Mesenchymal stem cell (in vitro differentiated cells and primary cell): ENCODE measurements at regions not wholly inside any gene's neighbourhood (a gene's known extent, or its start where the extent isn't known, plus 50 kb on each side); places are given as distances from the start of the nearest gene placed in this dataset.
"Not testable (repeated sequence)": the region's sequence is repeated elsewhere in the genome, so short reads cannot be mapped to it uniquely, and the experiment has no call there.

Experiments
- DNase-seq: peaks from one replicate; pipeline ENCODE4 v3.0.0-alpha.2; 2013
- H2AFZ ChIP-seq: one replicate; pipeline ENCODE4 v1.6.1; 2013; ENCODE audit warnings: low read depth, mild to moderate bottlenecking, control low read depth, inconsistent platforms, low read length, moderate library complexity
- H2AK5ac ChIP-seq: 2 replicates; pipeline ENCODE4 v1.6.1; 2013; ENCODE audit warnings: low read length, moderate library complexity, mild to moderate bottlenecking, inconsistent platforms; ENCODE audit not compliant: severe bottlenecking
- H2BK120ac ChIP-seq: one replicate; pipeline ENCODE4 v1.6.1; 2013; ENCODE audit warnings: low read depth, mild to moderate bottlenecking, inconsistent platforms, low read length, moderate library complexity
- H2BK12ac ChIP-seq, 2 experiments: one replicate each; pipeline ENCODE4 v1.6.1; 2013; ENCODE audit warnings: inconsistent platforms in 2 of 2, low read length in 2 of 2, mild to moderate bottlenecking in 2 of 2, moderate library complexity in 2 of 2, control low read depth in 1 of 2
- H2BK15ac ChIP-seq: one replicate; pipeline ENCODE4 v1.6.1; 2013; ENCODE audit warnings: mild to moderate bottlenecking, low read depth, inconsistent platforms; ENCODE audit not compliant: poor library complexity, severe bottlenecking
- H2BK5ac ChIP-seq: 2 replicates; pipeline ENCODE4 v1.6.1; 2013; ENCODE audit warnings: low read depth, mild to moderate bottlenecking, low read length, control low read depth, inconsistent platforms; ENCODE audit not compliant: poor library complexity, severe bottlenecking
- H3K14ac ChIP-seq, 2 experiments: one replicate each; pipeline ENCODE4 v1.6.1; 2013; ENCODE audit warnings: inconsistent platforms in 2 of 2, low read length in 2 of 2, control low read depth in 1 of 2, mild to moderate bottlenecking in 1 of 2, moderate library complexity in 1 of 2
- H3K18ac ChIP-seq, 2 experiments: one replicate each; pipeline ENCODE4 v1.6.1; 2013; ENCODE audit warnings: inconsistent platforms in 2 of 2, low read length in 2 of 2, control low read depth in 1 of 2, low read depth in 1 of 2, mild to moderate bottlenecking in 1 of 2
- H3K23ac ChIP-seq, 2 experiments: one replicate each; pipeline ENCODE4 v1.6.1; 2013; ENCODE audit warnings: inconsistent platforms in 2 of 2, low read length in 2 of 2, mild to moderate bottlenecking in 2 of 2, moderate library complexity in 2 of 2, control low read depth in 1 of 2
- H3K27ac ChIP-seq: 2 replicates; pipeline ENCODE4 v1.5.1; 2013; ENCODE audit warnings: mild to moderate bottlenecking, moderate library complexity, low read length, control low read depth, inconsistent platforms; ENCODE audit not compliant: poor library complexity, severe bottlenecking
- H3K27me3 ChIP-seq, 2 experiments: 2 replicates each; pipeline versions ENCODE4 v1.6.1 to v1.7.0; 2013; ENCODE audit warnings: low read length in 2 of 2, mild to moderate bottlenecking in 2 of 2, moderate library complexity in 2 of 2, control low read depth in 1 of 2, inconsistent platforms in 1 of 2; ENCODE audit not compliant: control insufficient read depth in 1 of 2, insufficient read depth in 1 of 2
- H3K36me3 ChIP-seq, 2 experiments: 2 replicates each; pipeline versions ENCODE4 v1.6.1 to v1.7.0; 2013; ENCODE audit warnings: low read length in 2 of 2, control low read depth in 1 of 2, inconsistent platforms in 1 of 2, low read depth in 1 of 2, mild to moderate bottlenecking in 1 of 2; ENCODE audit not compliant: insufficient read depth in 2 of 2, control insufficient read depth in 1 of 2
- H3K4ac ChIP-seq, 2 experiments: one replicate each; pipeline ENCODE4 v1.6.1; 2013; ENCODE audit warnings: inconsistent platforms in 2 of 2, low read length in 2 of 2, mild to moderate bottlenecking in 2 of 2, moderate library complexity in 2 of 2, control low read depth in 1 of 2, low read depth in 1 of 2
- H3K4me1 ChIP-seq: 2 replicates; pipeline ENCODE4 v1.6.1; 2013; ENCODE audit warnings: low read depth, low read length, control low read depth; ENCODE audit not compliant: control insufficient read depth, insufficient read depth
- H3K4me2 ChIP-seq: 2 replicates; pipeline ENCODE4 v1.6.1; 2013; ENCODE audit warnings: low read length, mild to moderate bottlenecking, inconsistent platforms; ENCODE audit not compliant: poor library complexity, severe bottlenecking
- H3K4me3 ChIP-seq, 2 experiments: 2 replicates each; pipeline versions ENCODE4 v1.5.1 to v1.7.0; 2013; ENCODE audit warnings: low read length in 2 of 2, mild to moderate bottlenecking in 2 of 2, control low read depth in 1 of 2, low read depth in 1 of 2; ENCODE audit not compliant: insufficient read depth in 1 of 2
- H3K79me1 ChIP-seq: replicated peaks from 2 replicates; pipeline ENCODE4 v1.6.1; 2013; ENCODE audit warnings: mild to moderate bottlenecking, control low read depth, low read length, inconsistent platforms; ENCODE audit not compliant: poor library complexity, severe bottlenecking
- H3K9ac ChIP-seq: 2 replicates; pipeline ENCODE4 v1.7.0; 2013; ENCODE audit warnings: mild to moderate bottlenecking, low read length, moderate library complexity
- H3K9me3 ChIP-seq: 2 replicates; pipeline ENCODE4 v1.7.0; 2013; ENCODE audit warnings: mild to moderate bottlenecking, low read length; ENCODE audit not compliant: control insufficient read depth
- H4K8ac ChIP-seq: one replicate; pipeline ENCODE4 v1.6.1; 2013; ENCODE audit warnings: inconsistent platforms, mild to moderate bottlenecking, low read length, moderate library complexity
- H4K91ac ChIP-seq: one replicate; pipeline ENCODE4 v1.6.1; 2013; ENCODE audit warnings: mild to moderate bottlenecking, low read length, inconsistent platforms
- WGBS: methylation state at CpG from one replicate; pipeline ENCODE4 v1.1.7; 2013; ENCODE audit warnings: mixed read lengths; 5-methylcytosine and 5-hydroxymethylcytosine counted together

GRCh38 chrX:122655256-122655655, 528.8 kb upstream of the GRIA3 start:
- 77% methylated on average over 9 of the region's 16 CpGs for WGBS
- H3K9me3 ChIP-seq = peaks cover 10% of the 10 kb centered on the region

GRCh38 chrX:122666601-122667000, 517.5 kb upstream of the GRIA3 start:
- Histone ChIP-seq H2BK5ac (no peak overlapping the region), H3K14ac (no peak overlapping the region), H2BK120ac (no peak overlapping the region), H3K4ac (no peak overlapping the region), H3K9me3 (no peaks in the 10 kb centered on the region), H3K79me1 (no peaks in the 10 kb centered on the region), H3K23ac (no peak overlapping the region), H3K4me2 (no peak overlapping the region), H2BK12ac (no peak overlapping the region), H4K91ac (no peak overlapping the region), H3K18ac (no peak overlapping the region), H3K9ac (no peak overlapping the region), H3K27me3 (no peaks in the 10 kb centered on the region), H3K36me3 (no peaks in the 10 kb centered on the region), H4K8ac (no peak overlapping the region), H2BK15ac (no peak overlapping the region), H3K4me1 (no peaks in the 10 kb centered on the region), H3K27ac (no peak overlapping the region), H2AK5ac (no peak overlapping the region), H2AFZ (no peak overlapping the region), H3K4me3 (no peak overlapping the region)
- no peak for DNase-seq
- WGBS = 57% methylated on average over 1 of the region's 1 CpG

More at GRCh38 chrX:122655256-122655655, 528.8 kb upstream of the GRIA3 start:
- not testable (repeated sequence) for H3K14ac ChIP-seq, H2BK120ac ChIP-seq, H3K79me1 ChIP-seq, H3K18ac ChIP-seq, H4K8ac ChIP-seq, H2BK12ac ChIP-seq, H3K9ac ChIP-seq, H3K4ac ChIP-seq, DNase-seq, H2BK15ac ChIP-seq, H3K23ac ChIP-seq, H4K91ac ChIP-seq, H3K27ac ChIP-seq, H3K4me1 ChIP-seq, H2AFZ ChIP-seq, H2AK5ac ChIP-seq, H3K27me3 ChIP-seq, H3K4me3 ChIP-seq, H2BK5ac ChIP-seq, H3K4me2 ChIP-seq, H3K36me3 ChIP-seq

GRCh38 chrX:122667667-122668066, 516.4 kb upstream of the GRIA3 start:
- Histone ChIP-seq H3K4me1 (no peaks in the 10 kb centered on the region), H3K14ac (no peak overlapping the region), H4K8ac (no peak overlapping the region), H3K18ac (no peak overlapping the region), H4K91ac (no peak overlapping the region), H2AK5ac (no peak overlapping the region), H3K27ac (no peak overlapping the region), H2BK15ac (no peak overlapping the region), H2BK5ac (no peak overlapping the region), H2BK12ac (no peak overlapping the region), H3K9ac (no peak overlapping the region), H2AFZ (no peak overlapping the region), H3K4me2 (no peak overlapping the region), H3K27me3 (no peaks in the 10 kb centered on the region), H3K4ac (no peak overlapping the region), H3K23ac (no peak overlapping the region), H3K4me3 (no peak overlapping the region), H3K79me1 (no peaks in the 10 kb centered on the region), H3K36me3 (no peaks in the 10 kb centered on the region), H3K9me3 (no peaks in the 10 kb centered on the region), H2BK120ac (no peak overlapping the region)
- DNase-seq = no peak
- 80% methylated on average over 2 of the region's 3 CpGs for WGBS

GRCh38 chrX:122703762-122704161, 480.3 kb upstream of the GRIA3 start:
- Histone ChIP-seq H4K8ac (no peak overlapping the region), H3K18ac (no peak overlapping the region), H2AK5ac (no peak overlapping the region), H4K91ac (no peak overlapping the region), H3K4me3 (no peak overlapping the region), H3K23ac (no peak overlapping the region), H3K27ac (no peak overlapping the region), H3K36me3 (no peaks in the 10 kb centered on the region), H3K14ac (no peak overlapping the region), H2BK15ac (no peak overlapping the region), H3K4me2 (no peak overlapping the region), H3K79me1 (no peaks in the 10 kb centered on the region), H3K27me3 (no peaks in the 10 kb centered on the region), H3K9ac (no peak overlapping the region), H3K4me1 (no peaks in the 10 kb centered on the region), H3K9me3 (peaks cover 23% of the 10 kb centered on the region), H3K4ac (no peak overlapping the region), H2BK12ac (no peak overlapping the region), H2BK5ac (no peak overlapping the region), H2AFZ (no peak overlapping the region), H2BK120ac (no peak overlapping the region)
- no peak for DNase-seq
- WGBS = no CpG with 5 or more reads among the region's 1 CpG
